Mononuclear cell (primary cell): ENCODE measurements at regions not wholly inside any gene's neighbourhood (a gene's known extent, or its start where the extent isn't known, plus 50 kb on each side); places are given as distances from the start of the nearest gene placed in this dataset.
"Not testable (repeated sequence)": the region's sequence is repeated elsewhere in the genome, so short reads cannot be mapped to it uniquely, and the experiment has no call there.

Experiments used
- H3K27me3 ChIP-seq: 2 replicates; pipeline ENCODE4 v1.6.0; 2011; ENCODE audit warnings: low read length, control low read depth; ENCODE audit not compliant: insufficient read depth
- H3K4me1 ChIP-seq: 2 replicates; pipeline ENCODE4 v1.5.1; 2011; ENCODE audit warnings: mild to moderate bottlenecking, low read length, control low read depth; ENCODE audit not compliant: insufficient read depth
- H3K4me3 ChIP-seq: 2 replicates; pipeline ENCODE4 v1.5.1; 2011; ENCODE audit warnings: mild to moderate bottlenecking, low read length, moderate library complexity
- H3K9me3 ChIP-seq: 2 replicates; pipeline ENCODE4 v1.5.1; 2011; ENCODE audit warnings: low read depth, mild to moderate bottlenecking, control low read depth, low read length

DNA sequence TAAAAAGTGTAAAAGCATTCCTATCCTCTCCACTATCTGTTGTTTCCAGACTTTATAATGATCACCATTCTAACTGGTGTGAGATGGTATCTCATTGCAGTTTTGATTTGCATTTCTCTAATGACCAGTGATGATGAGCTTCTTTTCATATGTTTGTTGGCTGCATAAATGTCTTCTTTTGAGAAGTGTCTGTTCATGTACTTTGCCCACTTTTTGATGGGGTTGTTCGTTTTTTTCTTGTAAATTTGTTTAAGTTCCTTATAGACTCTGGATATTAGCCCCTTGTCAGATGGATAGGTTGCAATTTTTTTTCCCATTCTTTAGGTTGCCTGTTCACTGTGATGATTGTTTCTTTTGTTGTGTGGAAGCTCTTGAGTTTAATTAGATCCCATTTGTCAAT lies 199.6 kb upstream of the ETV3 start:
- not testable (repeated sequence) for H3K9me3 ChIP-seq, H3K4me3 ChIP-seq, H3K27me3 ChIP-seq, H3K4me1 ChIP-seq

DNA sequence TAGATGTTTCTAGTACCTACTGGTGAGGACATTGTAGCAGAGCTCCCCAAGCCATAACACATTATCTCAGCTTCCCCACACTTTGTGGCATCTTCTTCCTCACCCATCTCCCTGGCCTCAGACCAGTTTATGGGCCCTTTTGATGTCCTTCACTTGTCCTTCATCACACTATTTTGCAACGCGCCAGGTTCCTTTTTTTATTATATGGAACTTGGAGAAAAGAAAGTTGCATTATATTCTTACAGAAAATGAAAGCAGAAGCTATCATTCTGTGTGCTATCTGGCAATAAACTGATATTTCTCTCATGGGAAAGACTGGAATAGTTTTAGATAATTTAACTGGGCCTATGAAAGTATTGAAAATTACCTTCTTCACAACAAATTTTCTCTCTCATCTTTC lies 196.9 kb upstream of the ETV3 start:
- Histone ChIP-seq H3K4me3 (no peak overlapping the region), H3K4me1 (peaks cover 10% of the 10 kb centered on the region), H3K27me3 (peaks cover 3% of the 10 kb centered on the region), H3K9me3 (no peaks in the 10 kb centered on the region)

DNA sequence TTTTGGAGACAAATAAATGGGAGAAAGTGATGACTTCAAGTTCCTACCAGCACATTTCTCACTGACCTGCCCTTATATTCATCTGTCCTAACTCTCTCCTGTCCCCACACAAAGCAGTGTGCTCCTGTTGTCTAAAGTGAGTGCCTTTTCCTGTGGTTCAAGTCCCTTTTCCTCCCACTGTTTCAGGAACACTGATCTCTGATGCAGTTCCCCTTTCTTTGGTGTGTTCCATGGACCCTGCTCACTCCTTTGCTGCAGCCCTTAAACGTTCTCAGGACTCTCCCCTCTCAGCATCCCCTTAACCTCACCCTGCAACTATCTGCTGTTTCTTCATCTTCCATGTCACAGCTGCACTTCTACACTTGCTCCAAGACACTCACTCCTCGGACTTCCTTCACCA lies 195.8 kb upstream of the ETV3 start:
- H3K9me3 ChIP-seq, result no peaks in the 10 kb centered on the region
- H3K27me3 ChIP-seq, result peaks cover 3% of the 10 kb centered on the region
- H3K4me3 ChIP-seq, result no peak overlapping the region
- peaks cover 10% of the 10 kb centered on the region for H3K4me1 ChIP-seq

DNA sequence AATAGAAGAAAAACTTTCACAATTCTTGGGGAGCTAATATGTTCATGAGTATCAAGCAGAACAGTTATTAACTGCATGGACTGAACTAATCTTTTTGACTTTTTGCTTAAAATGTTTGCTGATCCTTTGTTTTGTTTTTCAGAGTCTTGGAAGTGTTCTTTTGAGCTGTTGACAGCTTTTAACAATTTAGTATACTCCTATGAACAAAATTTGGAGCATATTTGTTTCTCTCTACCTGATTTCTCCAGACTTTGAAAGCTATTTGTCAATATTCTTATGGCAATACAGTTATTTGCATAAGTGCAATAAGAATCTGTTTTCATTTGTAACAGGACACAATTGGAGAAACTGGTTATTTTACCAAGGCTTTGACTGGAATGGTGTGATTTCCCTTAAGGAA lies 192.0 kb upstream of the ETV3 start:
- not testable (repeated sequence) for H3K27me3 ChIP-seq, H3K4me1 ChIP-seq, H3K9me3 ChIP-seq, H3K4me3 ChIP-seq

DNA sequence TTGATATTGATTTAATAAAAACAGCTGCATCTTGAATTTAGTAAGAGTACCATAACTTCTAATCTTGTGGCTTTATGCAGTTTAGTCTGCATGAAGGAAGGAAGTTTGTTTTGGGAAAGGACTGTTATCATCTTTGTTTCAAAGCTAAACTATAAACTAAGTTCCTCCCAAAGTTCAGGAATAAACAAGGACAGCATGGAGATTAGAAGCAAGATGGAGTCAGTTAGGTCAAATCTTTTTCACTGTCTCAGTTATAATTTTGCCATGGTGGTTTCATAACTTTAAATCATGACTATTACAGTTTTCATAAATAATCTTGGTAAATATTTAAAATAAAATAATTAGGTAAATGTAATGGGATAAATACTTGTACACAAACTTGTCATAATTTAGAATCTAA lies 189.9 kb upstream of the ETV3 start:
- H3K27me3 ChIP-seq, result peaks cover 15% of the 10 kb centered on the region
- not testable (repeated sequence) for H3K4me3 ChIP-seq, H3K4me1 ChIP-seq, H3K9me3 ChIP-seq

DNA sequence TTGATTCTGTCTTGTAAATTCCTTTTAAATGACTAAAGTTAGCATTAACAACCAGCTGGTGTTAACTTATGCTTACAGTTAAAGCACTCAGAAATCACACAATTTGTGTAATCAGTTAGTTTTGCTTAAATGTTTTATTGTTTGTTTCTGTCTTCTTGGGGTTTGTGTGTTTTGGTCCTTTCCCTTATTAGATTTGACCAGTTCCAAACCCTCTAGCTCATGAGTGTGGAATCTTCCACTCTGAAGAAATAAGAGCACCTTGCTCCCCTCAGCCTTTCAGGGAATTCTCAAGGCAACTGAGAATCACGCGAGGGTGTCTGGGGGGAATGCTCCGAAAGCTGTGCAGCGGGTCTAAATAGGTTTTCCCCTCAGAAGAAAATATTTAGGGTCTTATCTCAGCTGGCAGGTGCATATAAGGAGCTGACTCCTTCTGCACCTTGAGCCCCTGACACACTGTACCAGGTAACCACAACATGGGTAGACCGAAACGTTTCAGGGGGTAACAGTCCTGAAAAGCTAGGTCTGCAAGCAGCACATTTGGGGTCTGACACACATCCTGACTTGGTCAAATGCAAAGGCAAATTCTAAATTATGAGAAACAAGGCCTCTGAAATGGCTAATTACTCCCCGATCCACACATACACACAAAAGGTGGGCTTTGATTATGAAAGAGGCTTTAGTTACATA lies 188.1 kb upstream of the ETV3 start:
- Histone ChIP-seq H3K27me3 (peaks cover 16% of the 10 kb centered on the region), H3K9me3 (no peaks in the 10 kb centered on the region), H3K4me3 (no peak overlapping the region), H3K4me1 (no peaks in the 10 kb centered on the region)

DNA sequence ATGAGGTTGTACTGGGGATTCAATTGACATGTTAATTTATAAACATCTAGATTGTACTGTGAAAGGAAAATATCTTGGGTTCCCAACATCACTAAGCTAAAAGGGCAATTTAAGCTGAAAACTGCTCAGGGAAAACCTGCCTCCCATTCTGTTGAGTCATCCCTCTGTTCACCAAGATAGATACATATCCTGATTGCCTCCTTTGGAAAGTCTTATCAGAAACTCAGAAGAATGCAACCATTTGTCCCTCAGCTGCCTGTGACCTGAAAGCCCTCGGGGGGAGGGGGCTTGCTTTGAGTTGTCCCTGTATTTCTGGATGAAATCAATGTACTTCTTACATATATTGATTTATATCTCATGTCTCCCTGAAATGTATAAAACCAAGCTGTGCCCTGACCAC lies 187.0 kb upstream of the ETV3 start:
- Histone ChIP-seq H3K4me3 (no peak overlapping the region), H3K4me1 (no peaks in the 10 kb centered on the region), H3K27me3 (peaks cover 14% of the 10 kb centered on the region), H3K9me3 (no peaks in the 10 kb centered on the region)

DNA sequence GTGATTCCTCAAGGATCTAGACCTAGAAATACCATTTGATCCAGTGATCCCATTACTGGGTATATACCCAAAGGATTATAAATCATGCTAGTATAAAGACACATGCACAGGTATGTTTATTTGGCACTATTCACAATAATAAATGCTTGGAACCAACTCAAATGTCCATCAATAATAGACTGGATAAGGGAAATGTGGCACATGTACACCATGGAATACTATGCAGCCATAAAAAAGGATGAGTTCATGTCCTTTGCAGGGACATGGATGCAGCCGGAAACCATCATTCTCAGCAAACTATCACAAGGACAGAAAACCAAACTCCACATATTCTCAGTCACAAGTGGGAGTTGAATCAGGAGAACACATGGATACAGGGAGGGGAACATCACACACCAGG lies 183.8 kb upstream of the ETV3 start:
- H3K9me3 ChIP-seq, H3K4me1 ChIP-seq, H3K4me3 ChIP-seq: not testable (repeated sequence)
- peaks cover 14% of the 10 kb centered on the region for H3K27me3 ChIP-seq

DNA sequence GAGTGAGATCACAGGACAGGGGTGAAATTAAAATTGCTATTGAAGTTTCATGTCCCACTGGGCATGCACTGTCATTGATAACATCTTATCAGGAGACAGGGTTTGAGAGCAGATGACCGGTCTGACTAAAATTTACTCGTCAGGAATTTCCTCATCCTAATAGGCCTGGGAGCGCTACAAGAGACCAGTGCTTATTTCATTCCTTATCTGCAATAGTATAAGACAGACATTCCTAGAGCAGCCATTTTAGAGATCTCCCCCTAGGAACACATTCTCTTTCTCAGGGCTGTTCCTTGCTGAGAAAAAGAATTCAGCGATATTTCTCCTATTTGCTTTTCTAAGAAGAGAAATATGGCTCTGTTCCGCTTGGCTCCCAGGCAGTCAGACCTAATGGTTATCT lies 181.4 kb upstream of the ETV3 start:
- Histone ChIP-seq H3K4me1 (no peaks in the 10 kb centered on the region), H3K4me3 (no peak overlapping the region), H3K9me3 (peaks cover 4% of the 10 kb centered on the region), H3K27me3 (peaks cover 20% of the 10 kb centered on the region)

DNA sequence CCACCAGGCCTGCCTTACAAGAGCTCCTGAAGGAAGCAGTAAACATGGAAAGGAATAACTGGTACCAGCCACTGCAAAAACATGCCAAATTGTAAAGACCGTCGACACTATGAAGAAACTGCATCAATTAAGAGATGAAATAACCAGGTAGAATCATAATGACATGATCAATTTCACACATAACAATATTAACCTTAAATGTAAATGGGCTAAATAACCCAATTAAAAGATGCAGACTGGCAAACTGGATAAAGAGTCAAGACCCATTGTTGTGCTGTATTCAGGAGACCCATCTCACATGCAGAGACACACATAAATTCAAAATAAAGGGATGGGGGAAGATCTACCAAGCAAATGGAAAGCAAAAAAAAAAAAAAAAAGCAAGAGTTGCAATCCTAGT lies 179.0 kb upstream of the ETV3 start:
- not testable (repeated sequence) for H3K9me3 ChIP-seq, H3K4me1 ChIP-seq, H3K4me3 ChIP-seq
- peaks cover 25% of the 10 kb centered on the region for H3K27me3 ChIP-seq

DNA sequence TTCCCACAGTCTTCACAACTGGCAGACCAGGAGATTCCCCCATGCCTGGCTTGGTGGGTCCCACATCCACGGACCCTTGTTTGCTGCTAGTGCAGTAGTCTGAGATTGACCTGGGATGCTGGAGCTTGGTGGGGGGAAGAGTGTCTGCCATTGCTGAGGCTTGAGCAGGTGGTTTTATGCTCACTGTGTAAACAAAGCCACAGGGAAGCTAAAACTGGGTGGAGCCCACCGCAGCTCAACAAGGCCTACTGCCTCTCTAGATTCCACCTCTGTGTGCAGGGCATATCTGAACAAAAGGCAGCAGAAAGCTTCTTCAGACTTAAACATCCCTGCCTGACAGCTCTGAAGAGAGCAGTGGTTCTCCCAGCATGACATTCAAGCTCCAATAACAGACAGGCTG lies 177.3 kb upstream of the ETV3 start:
- Histone ChIP-seq H3K9me3 (peaks cover 4% of the 10 kb centered on the region), H3K4me1 (no peaks in the 10 kb centered on the region), H3K4me3 (no peak overlapping the region), H3K27me3 (peaks cover 25% of the 10 kb centered on the region)

DNA sequence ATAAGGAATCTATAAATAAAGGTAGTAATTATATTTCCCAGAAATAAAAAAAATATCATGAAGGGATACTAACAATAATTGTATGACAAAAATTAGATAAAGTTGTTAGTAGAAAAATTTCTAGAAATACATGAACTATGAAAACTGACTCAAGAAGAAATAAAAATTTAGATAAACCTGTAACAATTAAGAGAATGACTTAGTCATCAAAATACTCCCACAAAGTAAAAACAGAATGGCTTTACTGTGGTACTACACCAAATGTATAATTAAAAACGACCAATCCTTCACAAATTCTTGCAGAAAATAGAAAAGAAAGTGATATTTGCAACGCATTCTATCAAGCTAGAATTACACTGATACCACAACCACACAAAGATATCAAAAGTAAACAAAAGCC lies 176.2 kb upstream of the ETV3 start:
- H3K27me3 ChIP-seq, result peaks cover 25% of the 10 kb centered on the region
- peaks cover 4% of the 10 kb centered on the region for H3K9me3 ChIP-seq
- H3K4me1 ChIP-seq, result no peaks in the 10 kb centered on the region

DNA sequence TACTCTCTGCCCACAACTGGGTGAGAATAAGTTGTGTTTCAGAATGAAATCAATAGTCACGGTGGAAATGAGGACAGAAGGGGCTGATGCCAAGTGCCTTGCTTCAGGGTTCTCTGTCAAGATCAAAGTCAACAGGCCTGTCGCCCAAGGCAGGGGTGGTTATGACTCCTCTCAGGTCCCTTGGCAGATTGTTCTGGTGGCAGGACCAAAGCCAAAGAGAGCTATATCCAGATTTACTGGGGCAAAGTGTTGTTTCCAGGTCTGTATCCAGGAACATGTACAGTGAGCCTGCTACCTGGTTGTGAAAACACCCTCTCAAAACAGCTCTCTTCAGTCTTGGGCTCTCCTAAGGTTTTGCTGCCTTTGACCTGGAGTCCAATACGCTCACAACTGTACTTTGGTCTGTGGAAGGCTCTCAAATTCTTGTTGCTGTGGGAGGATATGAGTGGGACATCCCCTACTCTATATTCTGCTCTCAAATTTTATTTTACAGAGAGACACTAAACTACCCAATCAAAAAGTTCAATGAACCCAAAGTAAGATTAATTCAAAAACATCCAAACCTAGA lies 175.1 kb upstream of the ETV3 start:
- no peaks in the 10 kb centered on the region for H3K4me1 ChIP-seq
- no peaks in the 10 kb centered on the region for H3K9me3 ChIP-seq
- H3K27me3 ChIP-seq, result peaks cover 25% of the 10 kb centered on the region
- no peak overlapping the region for H3K4me3 ChIP-seq

More for the DNA sequence above, 176.2 kb upstream of the ETV3 start:
- no peak overlapping the region for H3K4me3 ChIP-seq

DNA sequence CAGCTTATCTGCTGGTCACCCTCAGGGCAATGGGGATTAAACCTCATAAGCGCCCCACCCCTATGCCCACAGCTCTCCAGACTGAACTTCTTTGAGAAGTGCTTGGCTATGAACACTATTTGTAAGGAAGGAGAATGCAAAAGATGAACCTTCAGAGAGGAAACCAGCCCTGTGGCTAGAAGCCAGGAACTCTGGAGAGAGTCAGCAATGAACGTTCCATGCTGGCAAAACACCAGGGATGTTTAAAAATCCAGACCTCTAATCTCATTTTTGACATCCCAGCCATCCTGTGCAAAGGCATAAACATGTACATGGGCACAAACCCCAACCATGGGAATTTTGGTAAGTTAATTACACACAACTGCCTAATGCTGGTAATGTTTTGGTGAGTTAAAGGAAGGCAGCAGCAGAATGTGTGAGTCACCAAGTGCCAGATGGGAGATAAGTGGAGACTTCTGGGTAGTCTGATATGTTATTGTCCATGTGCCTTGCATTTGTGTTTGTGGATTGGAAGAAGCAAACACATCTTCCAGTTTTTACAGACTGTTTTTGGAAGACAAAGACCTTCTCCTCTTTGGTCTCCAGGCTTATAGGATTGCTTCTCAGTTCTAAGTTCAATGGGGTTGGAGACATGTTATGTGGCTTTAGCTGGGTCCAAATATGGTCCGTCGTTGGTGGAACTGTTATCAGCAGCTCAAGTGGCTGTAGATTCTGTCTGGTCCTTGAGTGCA lies 174.1 kb upstream of the ETV3 start:
- Histone ChIP-seq H3K27me3 (peaks cover 25% of the 10 kb centered on the region), H3K9me3 (no peaks in the 10 kb centered on the region), H3K4me1 (no peaks in the 10 kb centered on the region), H3K4me3 (no peak overlapping the region)

DNA sequence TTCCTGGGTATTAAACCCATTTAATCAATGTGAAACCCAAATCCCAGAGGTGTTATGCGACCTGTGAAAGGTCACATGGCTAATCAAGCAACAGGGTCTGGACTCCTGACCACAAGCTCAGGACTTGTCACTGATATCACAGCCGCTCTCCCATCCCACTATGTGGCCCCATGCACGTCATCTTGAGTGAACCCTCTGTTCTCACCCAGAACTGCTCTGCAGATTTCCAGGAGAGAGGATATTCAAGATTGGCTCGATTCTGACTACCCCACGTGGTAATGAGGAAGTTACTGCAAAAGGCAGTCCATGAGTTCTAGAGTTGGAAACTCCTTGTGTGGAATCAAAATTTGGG lies 173.5 kb upstream of the ETV3 start:
- no peaks in the 10 kb centered on the region for H3K9me3 ChIP-seq

More for the DNA sequence above, 173.5 kb upstream of the ETV3 start:
- H3K4me1 ChIP-seq, result no peaks in the 10 kb centered on the region
- H3K4me3 ChIP-seq, result no peak overlapping the region
- peaks cover 25% of the 10 kb centered on the region for H3K27me3 ChIP-seq
